PC-3 (cell line): ENCODE measurements at regions not wholly inside any gene's neighbourhood (a gene's known extent, or its start where the extent isn't known, plus 50 kb on each side); places are given as distances from the start of the nearest gene placed in this dataset.

ENCODE experiments used
- EZH2 ChIP-seq: fragments of 300-600 bp; sonication (generic); IDR thresholded peaks from one replicate; pipeline ENCODE4 v1.6.1; 2017; ENCODE audit warnings: antibody characterized with exemption, mild to moderate bottlenecking, low read length; ENCODE audit not compliant: unreplicated experiment
- EZH2phosphoT487 ChIP-seq: fragments of 300-600 bp; sonication (generic); IDR thresholded peaks from 2 replicates; pipeline ENCODE4 v1.6.1; 2018; ENCODE audit warnings: mild to moderate bottlenecking, antibody characterized with exemption, low read length, borderline replicate concordance
- TF ChIP-seq, protein P1 (sequence below): fragments of 300-600 bp; sonication (generic); conservative IDR thresholded peaks from 2 replicates; pipeline ENCODE4 v1.5.1; 2017; ENCODE audit warnings: antibody characterized with exemption, low read depth, mild to moderate bottlenecking, low read length

GRCh38 chr10:120392245-120392644 lies 64.8 kb upstream of the PLPP4 start:
- TF ChIP-seq, protein P1, sequence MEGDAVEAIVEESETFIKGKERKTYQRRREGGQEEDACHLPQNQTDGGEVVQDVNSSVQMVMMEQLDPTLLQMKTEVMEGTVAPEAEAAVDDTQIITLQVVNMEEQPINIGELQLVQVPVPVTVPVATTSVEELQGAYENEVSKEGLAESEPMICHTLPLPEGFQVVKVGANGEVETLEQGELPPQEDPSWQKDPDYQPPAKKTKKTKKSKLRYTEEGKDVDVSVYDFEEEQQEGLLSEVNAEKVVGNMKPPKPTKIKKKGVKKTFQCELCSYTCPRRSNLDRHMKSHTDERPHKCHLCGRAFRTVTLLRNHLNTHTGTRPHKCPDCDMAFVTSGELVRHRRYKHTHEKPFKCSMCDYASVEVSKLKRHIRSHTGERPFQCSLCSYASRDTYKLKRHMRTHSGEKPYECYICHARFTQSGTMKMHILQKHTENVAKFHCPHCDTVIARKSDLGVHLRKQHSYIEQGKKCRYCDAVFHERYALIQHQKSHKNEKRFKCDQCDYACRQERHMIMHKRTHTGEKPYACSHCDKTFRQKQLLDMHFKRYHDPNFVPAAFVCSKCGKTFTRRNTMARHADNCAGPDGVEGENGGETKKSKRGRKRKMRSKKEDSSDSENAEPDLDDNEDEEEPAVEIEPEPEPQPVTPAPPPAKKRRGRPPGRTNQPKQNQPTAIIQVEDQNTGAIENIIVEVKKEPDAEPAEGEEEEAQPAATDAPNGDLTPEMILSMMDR: no peak
- TF ChIP-seq EZH2phosphoT487: no peak
- no peak for TF ChIP-seq EZH2
